OCI-LY1 (cell line): ENCODE measurements at regions not wholly inside any gene's neighbourhood (a gene's known extent, or its start where the extent isn't known, plus 50 kb on each side); places are given as distances from the start of the nearest gene placed in this dataset.

Experiments
- H2AFZ ChIP-seq: fragments of 200-600 bp; sonication (generic), shearing (Covaris generic); 2 replicates; pipeline ENCODE4 v1.6.0; 2014; ENCODE audit warnings: antibody characterized with exemption, mild to moderate bottlenecking, low read length
- H3F3A ChIP-seq: fragments of 200-600 bp; sonication (generic), shearing (Covaris generic); 2 replicates; pipeline ENCODE4 v1.6.0; 2014; ENCODE audit warnings: mild to moderate bottlenecking, antibody characterized with exemption, low read length, moderate library complexity; ENCODE audit not compliant: insufficient read depth
- H3K27ac ChIP-seq: fragments of 200-600 bp; sonication (generic); 2 replicates; pipeline ENCODE4 v1.5.1; 2014; ENCODE audit warnings: low read length, mixed run types, mild to moderate bottlenecking, low read depth; ENCODE audit not compliant: poor library complexity, severe bottlenecking
- H3K27me3 ChIP-seq: fragments of 200-600 bp; sonication (generic); 2 replicates; pipeline ENCODE4 v1.6.0; 2014; ENCODE audit warnings: antibody characterized with exemption, mild to moderate bottlenecking, low read length, moderate library complexity; ENCODE audit not compliant: insufficient read depth
- H3K36me3 ChIP-seq: fragments of 200-600 bp; sonication (generic); 2 replicates; pipeline ENCODE4 v1.6.1; 2014; ENCODE audit warnings: mild to moderate bottlenecking, antibody characterized with exemption, low read length, moderate library complexity, mixed read lengths; ENCODE audit not compliant: insufficient read depth
- H3K4me1 ChIP-seq: fragments of 200-600 bp; sonication (generic); 2 replicates; pipeline ENCODE4 v1.5.1; 2014; ENCODE audit warnings: mild to moderate bottlenecking, low read length, moderate library complexity; ENCODE audit not compliant: insufficient read depth, severe bottlenecking
- H3K4me2 ChIP-seq: fragments of 200-600 bp; sonication (generic), shearing (Covaris generic); 2 replicates; pipeline ENCODE4 v1.6.1; 2014; ENCODE audit warnings: low read length
- H3K4me3 ChIP-seq: fragments of 200-600 bp; sonication (generic); 2 replicates; pipeline ENCODE4 v1.5.1; 2014; ENCODE audit warnings: low read length, low read depth, mild to moderate bottlenecking, mixed read lengths; ENCODE audit not compliant: poor library complexity, severe bottlenecking
- H3K79me2 ChIP-seq: fragments of 200-600 bp; shearing (Covaris generic); 2 replicates; pipeline ENCODE4 v1.6.1; 2016; ENCODE audit warnings: mixed run types, low read length, mixed read lengths; ENCODE audit not compliant: insufficient read depth
- H3K9ac ChIP-seq: fragments of 200-600 bp; sonication (generic), shearing (Covaris generic); 2 replicates; pipeline ENCODE4 v1.6.1; 2014; ENCODE audit warnings: mild to moderate bottlenecking, low read length, mixed read lengths
- H3K9me2 ChIP-seq: fragments of 200-600 bp; sonication (generic), shearing (Covaris generic); 2 replicates; pipeline ENCODE4 v1.6.1; 2014; ENCODE audit warnings: low read depth, mild to moderate bottlenecking, low read length, mixed read lengths
- H3K9me3 ChIP-seq: fragments of 200-600 bp; shearing (Covaris generic); 2 replicates; pipeline ENCODE4 v1.6.1; 2014; ENCODE audit warnings: low read length, mixed read lengths
- H4K20me1 ChIP-seq: fragments of 200-600 bp; sonication (generic), shearing (Covaris generic); 2 replicates; pipeline ENCODE4 v1.6.0; 2016; ENCODE audit warnings: mild to moderate bottlenecking, low read length; ENCODE audit not compliant: insufficient read depth
- EZH2 ChIP-seq: fragments of 200-600 bp; sonication (generic), shearing (Covaris generic); IDR thresholded peaks from 2 replicates; pipeline ENCODE4 v1.8.0; 2017; ENCODE audit warnings: borderline replicate concordance, mixed run types, mild to moderate bottlenecking, antibody characterized with exemption, low read length, moderate library complexity, mixed read lengths
- TF ChIP-seq, protein P1 (sequence below): fragments of 200-600 bp; sonication (generic), shearing (Covaris generic); IDR thresholded peaks from 2 replicates; pipeline ENCODE4 v1.5.1; 2017; ENCODE audit warnings: mild to moderate bottlenecking, antibody characterized with exemption, low read length, moderate library complexity, mixed read lengths

GRCh38 chr2:238562446-238562845 lies 135.7 kb downstream of the ASB1 start:
- H4K20me1 ChIP-seq = no peaks in the 10 kb centered on the region
- H3K4me3 ChIP-seq = no peak overlapping the region
- no peaks in the 10 kb centered on the region for H3K4me1 ChIP-seq
- no peak overlapping the region for H3K9ac ChIP-seq
- H3K79me2 ChIP-seq = no peaks in the 10 kb centered on the region
- no peak overlapping the region for H2AFZ ChIP-seq
- no peak overlapping the region for H3K27ac ChIP-seq
- no peak for TF ChIP-seq EZH2
- TF ChIP-seq, protein P1, sequence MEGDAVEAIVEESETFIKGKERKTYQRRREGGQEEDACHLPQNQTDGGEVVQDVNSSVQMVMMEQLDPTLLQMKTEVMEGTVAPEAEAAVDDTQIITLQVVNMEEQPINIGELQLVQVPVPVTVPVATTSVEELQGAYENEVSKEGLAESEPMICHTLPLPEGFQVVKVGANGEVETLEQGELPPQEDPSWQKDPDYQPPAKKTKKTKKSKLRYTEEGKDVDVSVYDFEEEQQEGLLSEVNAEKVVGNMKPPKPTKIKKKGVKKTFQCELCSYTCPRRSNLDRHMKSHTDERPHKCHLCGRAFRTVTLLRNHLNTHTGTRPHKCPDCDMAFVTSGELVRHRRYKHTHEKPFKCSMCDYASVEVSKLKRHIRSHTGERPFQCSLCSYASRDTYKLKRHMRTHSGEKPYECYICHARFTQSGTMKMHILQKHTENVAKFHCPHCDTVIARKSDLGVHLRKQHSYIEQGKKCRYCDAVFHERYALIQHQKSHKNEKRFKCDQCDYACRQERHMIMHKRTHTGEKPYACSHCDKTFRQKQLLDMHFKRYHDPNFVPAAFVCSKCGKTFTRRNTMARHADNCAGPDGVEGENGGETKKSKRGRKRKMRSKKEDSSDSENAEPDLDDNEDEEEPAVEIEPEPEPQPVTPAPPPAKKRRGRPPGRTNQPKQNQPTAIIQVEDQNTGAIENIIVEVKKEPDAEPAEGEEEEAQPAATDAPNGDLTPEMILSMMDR = no peak
- no peaks in the 10 kb centered on the region for H3K9me2 ChIP-seq
- H3K27me3 ChIP-seq = peaks cover 6% of the 10 kb centered on the region
- no peaks in the 10 kb centered on the region for H3F3A ChIP-seq
- H3K36me3 ChIP-seq = no peaks in the 10 kb centered on the region
- H3K9me3 ChIP-seq = no peaks in the 10 kb centered on the region
- H3K4me2 ChIP-seq = no peak overlapping the region

- no peaks in the 10 kb centered on the region for H3K9me3 ChIP-seq
- H2AFZ ChIP-seq = no peak overlapping the region
- no peaks in the 10 kb centered on the region for H3K4me1 ChIP-seq
- no peaks in the 10 kb centered on the region for H3K36me3 ChIP-seq
- no peak overlapping the region for H3K9ac ChIP-seq
- no peak overlapping the region for H3K4me3 ChIP-seq
- H3K27ac ChIP-seq = no peak overlapping the region
- H3K27me3 ChIP-seq = peaks cover 6% of the 10 kb centered on the region
- H3K4me2 ChIP-seq = no peak overlapping the region
- H3F3A ChIP-seq = no peaks in the 10 kb centered on the region
- no peaks in the 10 kb centered on the region for H3K79me2 ChIP-seq
- H4K20me1 ChIP-seq = no peaks in the 10 kb centered on the region
- no peak for TF ChIP-seq EZH2
- TF ChIP-seq, protein P1 = no peak
- no peaks in the 10 kb centered on the region for H3K9me2 ChIP-seq
Measured at GRCh38 chr2:238563551-238563950, 136.8 kb downstream of the ASB1 start.

DNA sequence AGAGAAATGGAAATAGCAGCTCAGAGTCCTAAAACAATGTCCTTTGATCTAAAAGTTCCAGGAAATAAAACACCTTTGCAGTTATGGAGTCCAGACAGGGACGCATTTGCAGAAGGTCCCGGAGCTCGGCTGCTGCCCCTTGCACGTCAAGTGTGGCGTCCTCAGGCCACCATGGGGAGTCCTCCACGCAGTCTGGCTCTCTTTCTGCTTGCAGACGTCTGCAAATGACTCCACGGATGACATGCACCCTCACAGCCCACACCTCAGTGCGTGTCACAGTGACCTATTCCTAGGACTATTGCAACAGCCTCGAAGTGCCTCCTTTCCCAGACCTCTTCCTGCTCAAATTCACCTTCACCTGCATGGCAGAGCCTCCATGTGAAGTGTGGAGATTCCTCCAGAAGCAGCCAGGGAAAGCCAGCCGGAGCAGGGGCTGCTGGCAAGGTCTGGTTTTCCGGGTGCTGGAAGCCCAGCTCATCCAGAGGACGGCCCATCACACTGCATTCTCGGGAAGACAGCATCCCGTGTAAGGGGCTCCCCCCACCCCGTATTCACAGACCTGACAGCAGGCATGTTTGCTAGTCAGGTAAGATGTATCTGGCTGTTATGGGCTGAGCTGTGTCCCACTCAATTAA lies 137.7 kb downstream of the ASB1 start:
- H3K9me2 ChIP-seq = no peaks in the 10 kb centered on the region
- no peaks in the 10 kb centered on the region for H3K36me3 ChIP-seq
- H2AFZ ChIP-seq = no peak overlapping the region
- H3K4me3 ChIP-seq = no peak overlapping the region
- no peaks in the 10 kb centered on the region for H4K20me1 ChIP-seq
- H3K27ac ChIP-seq = no peak overlapping the region
- H3K9ac ChIP-seq = no peak overlapping the region
- no peaks in the 10 kb centered on the region for H3K9me3 ChIP-seq
- no peak overlapping the region for H3K4me2 ChIP-seq
- H3K4me1 ChIP-seq = no peaks in the 10 kb centered on the region
- peaks cover 6% of the 10 kb centered on the region for H3K27me3 ChIP-seq
- H3K79me2 ChIP-seq = no peaks in the 10 kb centered on the region
- no peak for TF ChIP-seq EZH2
- TF ChIP-seq, protein P1 = no peak
- H3F3A ChIP-seq = no peaks in the 10 kb centered on the region
